K562 (cell line): ENCODE measurements at regions not wholly inside any gene's neighbourhood (a gene's known extent, or its start where the extent isn't known, plus 50 kb on each side); places are given as distances from the start of the nearest gene placed in this dataset.
A peak's percentile ranks its signal among the peaks of the same experiment; 100 is the strongest.

ENCODE experiments used
- ATAC-seq: fragments of 200-7000 bp; cut with Tn5 transposase; 3 replicates; pipeline ENCODE4 v1.9.1; 2020; ENCODE audit warnings: moderate library complexity
- BruUV-seq: library from RNA; stranded (reverse); fragments of 400-500 nt; replicated peaks from 2 replicates; lab custom pipeline; 2021; lab: Mats Ljungman, UMichigan
- CTCF ChIA-PET: fragments of 300-600 bp; formaldehyde crosslinking; extraction: SDS; loops from one replicate; lab custom pipeline; 2021; ENCODE audit warnings: low intra/inter-chr PET ratio; lab: Yijun Ruan, JAX
- POLR2A ChIA-PET: fragments of 300-600, 350-650 bp; sonication (Branson Sonifier 250); formaldehyde crosslinking; extraction: SDS; loops from one replicate; lab custom pipeline; 2021; ENCODE audit warnings: antibody characterized with exemption, inconsistent platforms; lab: Yijun Ruan, JAX
- DNase-seq, 4 experiments: peaks; one replicate each; pipeline versions ENCODE4 v3.0.0 to v3.0.0-alpha.2; 2011 to 2018; ENCODE audit warnings: low spot score in 3 of 4, mixed read lengths in 3 of 4; ENCODE audit errors: extremely low read depth in 1 of 4
- FAIRE-seq: peaks from 2 replicates; lab custom pipeline; 2011; peaks lifted over from hg19 to GRCh38; lab: Jason Lieb, UNC
- H2AFZ ChIP-seq: 2 replicates; pipeline ENCODE4 v1.6.0; 2011; ENCODE audit warnings: low read depth, low read length, control low read depth, inconsistent platforms
- H3K27ac ChIP-seq: fragments of 200-600 bp; 3 replicates; pipeline ENCODE4 v1.8.0; 2011; ENCODE audit warnings: low read depth, mild to moderate bottlenecking, control low read depth, inconsistent platforms, low read length, moderate library complexity, mixed read lengths; ENCODE audit errors: extremely low read depth
- H3K27me3 ChIP-seq, 2 experiments: fragments of 300-600 bp in 1 of 2; 2 replicates in 1 of 2; 3 replicates in 1 of 2; pipeline versions ENCODE4 v1.6.0 to v1.8.0; 2011; ENCODE audit warnings: inconsistent platforms in 2 of 2, low read length in 2 of 2, mild to moderate bottlenecking in 1 of 2, mixed read lengths in 1 of 2, moderate library complexity in 1 of 2; ENCODE audit not compliant: control insufficient read depth in 2 of 2, insufficient read depth in 2 of 2
- H3K36me3 ChIP-seq: fragments of 300-600 bp; 3 replicates; pipeline ENCODE4 v1.8.0; 2011; ENCODE audit warnings: mild to moderate bottlenecking, low read length, inconsistent platforms; ENCODE audit not compliant: control insufficient read depth, insufficient read depth
- H3K4me1 ChIP-seq, 2 experiments: fragments of 200-600 bp in 1 of 2; replicated peaks in 1 of 2; 2 replicates in 1 of 2; 3 replicates in 1 of 2; pipeline versions ENCODE4 v1.5.1 to v1.8.0; 2011; ENCODE audit warnings: inconsistent platforms in 2 of 2, low read length in 2 of 2, mild to moderate bottlenecking in 1 of 2, mixed read lengths in 1 of 2, moderate library complexity in 1 of 2; ENCODE audit not compliant: control insufficient read depth in 2 of 2, insufficient read depth in 2 of 2
- H3K4me2 ChIP-seq: 2 replicates; pipeline ENCODE4 v1.6.1; 2011; ENCODE audit warnings: low read length, control low read depth, inconsistent platforms, mixed read lengths; ENCODE audit not compliant: insufficient read depth
- H3K4me3 ChIP-seq: fragments of 200-600 bp; sonication (generic), shearing (Covaris generic); 2 replicates; pipeline ENCODE4 v1.5.1; 2016; ENCODE audit warnings: control low read depth, inconsistent platforms
- H3K79me2 ChIP-seq: fragments of 200-600 bp; 3 replicates; pipeline ENCODE4 v1.8.0; 2011; ENCODE audit warnings: low read length, inconsistent platforms; ENCODE audit not compliant: control insufficient read depth, insufficient read depth
- H3K9ac ChIP-seq, 2 experiments: 2 replicates each; pipeline versions ENCODE4 v1.6.0 to v1.6.1; 2011; ENCODE audit warnings: low read depth in 2 of 2, low read length in 2 of 2, control low read depth in 1 of 2, inconsistent platforms in 1 of 2, mild to moderate bottlenecking in 1 of 2, mixed read lengths in 1 of 2; ENCODE audit not compliant: insufficient read depth in 1 of 2
- H3K9me1 ChIP-seq: one replicate; pipeline ENCODE4 v1.6.0; 2011; ENCODE audit warnings: inconsistent platforms, mild to moderate bottlenecking, low read length, moderate library complexity; ENCODE audit not compliant: control insufficient read depth, insufficient read depth
- H3K9me3 ChIP-seq: replicated peaks from 2 replicates; pipeline ENCODE4 v1.5.1; 2011; ENCODE audit warnings: low read depth, low read length, inconsistent platforms; ENCODE audit not compliant: control insufficient read depth, insufficient read depth
- H4K20me1 ChIP-seq: replicated peaks from 2 replicates; pipeline ENCODE4 v1.6.1; 2011; ENCODE audit warnings: low read length, inconsistent platforms, mixed read lengths; ENCODE audit not compliant: control insufficient read depth, insufficient read depth
- CCAR2 ChIP-seq: fragments of 200-400 bp; formaldehyde crosslinking; IDR thresholded peaks from 2 replicates; pipeline ENCODE4 v1.6.1; 2017; ENCODE audit warnings: mild to moderate bottlenecking, low read depth, low read length
- FUS ChIP-seq: fragments of 200-400 bp; formaldehyde crosslinking; optimal IDR thresholded peaks from 2 replicates; pipeline ENCODE3; 2017; ENCODE audit warnings: low read depth, low read length
- GATA2 ChIP-seq: sonication (generic); formaldehyde crosslinking; IDR thresholded peaks from 2 replicates; pipeline ENCODE4 v1.4.0; 2020; ENCODE audit warnings: mild to moderate bottlenecking, missing genetic modification reagents
- HDAC2 ChIP-seq: fragments of 450-650 bp; IDR thresholded peaks from 2 replicates; pipeline ENCODE4 v1.6.1; 2016; ENCODE audit warnings: mild to moderate bottlenecking
- ID3 ChIP-seq, 2 experiments: fragments of 250-450 bp in 1 of 2; fragments of 450-650 bp in 1 of 2; sonication (Bioruptor Pico) in 1 of 2; IDR thresholded peaks; 2 replicates each; pipeline versions ENCODE4 v1.6.1 to v1.8.0; 2016 to 2021; ENCODE audit warnings: mild to moderate bottlenecking in 2 of 2, moderate library complexity in 2 of 2, missing compliant biosample characterization in 1 of 2, missing genetic modification characterization in 1 of 2
- PML ChIP-seq: IDR thresholded peaks from 2 replicates; pipeline ENCODE4 v1.6.1; 2012; ENCODE audit warnings: low read length, inconsistent platforms
- RBM22 ChIP-seq: fragments of 200-400 bp; formaldehyde crosslinking; IDR thresholded peaks from 2 replicates; pipeline ENCODE4 v1.6.1; 2018; ENCODE audit warnings: low read length, low read depth; ENCODE audit not compliant: poor library complexity, severe bottlenecking
- SIX5 ChIP-seq, 2 experiments: IDR thresholded peaks; 2 replicates each; pipeline ENCODE4 v1.6.1; 2011; ENCODE audit warnings: low read length in 2 of 2, borderline replicate concordance in 1 of 2, low read depth in 1 of 2, mild to moderate bottlenecking in 1 of 2, moderate library complexity in 1 of 2; ENCODE audit not compliant: insufficient read depth in 1 of 2
- SRSF3 ChIP-seq: fragments of 200-400 bp; formaldehyde crosslinking; IDR thresholded peaks from 2 replicates; pipeline ENCODE4 v1.6.1; 2016; ENCODE audit warnings: mild to moderate bottlenecking, low read length, moderate library complexity; ENCODE audit not compliant: insufficient read depth
- TAL1 ChIP-seq: fragments of 450-650 bp; IDR thresholded peaks from 2 replicates; pipeline ENCODE4 v1.6.1; 2016; ENCODE audit warnings: mild to moderate bottlenecking
- TBL1XR1 ChIP-seq, 2 experiments: IDR thresholded peaks; 2 replicates each; pipeline ENCODE4 v1.6.1; 2012; ENCODE audit warnings: improper control_type of control experiment in 2 of 2, low read length in 2 of 2, mild to moderate bottlenecking in 1 of 2
- TGIF2 ChIP-seq: sonication (generic); formaldehyde crosslinking; IDR thresholded peaks from 2 replicates; pipeline ENCODE4 v1.8.1; 2022; ENCODE audit warnings: mild to moderate bottlenecking, missing genetic modification reagents, moderate library complexity
- ZNF277 ChIP-seq: fragments of 250-450 bp; sonication (Bioruptor Pico); IDR thresholded peaks from 2 replicates; pipeline ENCODE4 v1.8.0; 2022; ENCODE audit warnings: inconsistent platforms, mild to moderate bottlenecking, moderate library complexity, borderline replicate concordance
- ZNF592 ChIP-seq: fragments of 450-650 bp; IDR thresholded peaks from 2 replicates; pipeline ENCODE4 v1.6.1; 2017; ENCODE audit warnings: antibody characterized with exemption, mild to moderate bottlenecking
- ZNF785 ChIP-seq: fragments of 250-450 bp; sonication (Bioruptor Pico); IDR thresholded peaks from 2 replicates; pipeline ENCODE4 v1.4.0; 2020; ENCODE audit warnings: mild to moderate bottlenecking
- WGBS: fragments of 100-300 bp; shearing (Covaris generic); methylation state at CpG from one replicate; pipeline ENCODE4 v1.1.6; 2016; ENCODE audit warnings: low coverage, mixed read lengths; ENCODE audit not compliant: insufficient coverage; ENCODE audit errors: missing lambda C conversion rate; 5-methylcytosine and 5-hydroxymethylcytosine counted together
- in situ Hi-C: fragments of 300-500 bp; cut with MboI; formaldehyde crosslinking; loops from 4 replicates; pipeline ENCODE4 v1.15.0; 2018; ENCODE audit warnings: inconsistent platforms, mixed read lengths
- intact Hi-C: fragments of 100-400 bp; cut with micrococcal nuclease; formaldehyde crosslinking; loops from 2 replicates; pipeline ENCODE4 v1.14.2; 2022

GRCh38 chr1:244322181-244322580, 129.5 kb downstream of the ADSS2 start (continued):
- TF ChIP-seq ID3 (CRISPR knock-in tag; IDR thresholded peaks at IDR 0.05) (no peak), ID3 (tag; IDR thresholded peaks at IDR 0.05) (no peak), ZNF785 (CRISPR knock-in tag) (no peak), GATA2 (CRISPR knock-in tag) (no peak), PML (no peak), TBL1XR1 (IDR thresholded peaks at IDR 0.05; ENCODE audit: low read length in 2 of 2) (no peak)

- H3K9ac ChIP-seq, result peak overlapping the region in 1 of 2 experiments; percentile 51; a peak in 2 of 4 replicates
- H3K9me3 ChIP-seq, result no peaks in the 10 kb centered on the region
- H3K27ac ChIP-seq, result peak overlapping the region; percentile 81; the same call in 2 of the 3 replicates
- in situ Hi-C loops, result no loop called here
- no peaks in the 10 kb centered on the region for H3K36me3 ChIP-seq
- ATAC-seq (peak; percentile 80), DNase-seq (peak; percentile 63 to 88 (median 70)), FAIRE-seq (peak; percentile 86)
- 17% methylated on average over 6 of the region's 6 CpGs for WGBS
- POLR2A ChIA-PET, result interaction anchor here (1.3 to 3.2 kb wide), 3 partner anchors 11 to 18 kb away, joined by 3 to 13 read pairs (median 4); no protein-coding TSS in a partner anchor
- H3K4me1 ChIP-seq, result peaks cover 3 to 49% of the 10 kb centered on the region in 2 experiments; a peak in 4 of 5 replicates
- CTCF ChIA-PET, result no interaction called here
- no peaks in the 10 kb centered on the region for H3K27me3 ChIP-seq
- intact Hi-C loops, result no loop called here
- no peak overlapping the region for H3K4me3 ChIP-seq
- peak overlapping the region; percentile 50 for H3K4me2 ChIP-seq
- BruUV-seq, result no TSS peak
- no peaks in the 10 kb centered on the region for H3K79me2 ChIP-seq
- no peaks in the 10 kb centered on the region for H4K20me1 ChIP-seq
- no peaks in the 10 kb centered on the region for H3K9me1 ChIP-seq
- H2AFZ ChIP-seq, result peak overlapping the region; percentile 93
- TF ChIP-seq TAL1, result no peak
- TF ChIP-seq RBM22, result no peak
- no peak for TF ChIP-seq SRSF3
- TF ChIP-seq ZNF592, result peak; percentile 66
- TF ChIP-seq CCAR2, result no peak
- TF ChIP-seq HDAC2, result peak; percentile 32; the same call in 1 of the 2 replicates
- no peak for TF ChIP-seq TGIF2 (CRISPR knock-in tag)
- no peak for TF ChIP-seq FUS
- TF ChIP-seq SIX5 (IDR thresholded peaks at IDR 0.05; ENCODE audit: borderline replicate concordance in 1 of 2, insufficient read depth in 1 of 2, low read depth in 1 of 2, low read length in 2 of 2), result no peak
- no peak for TF ChIP-seq ZNF277 (CRISPR knock-in tag)
Measured at GRCh38 chr1:244322791-244323521, 128.8 kb downstream of the ADSS2 start.
